NCI-H1436 treated with DMSO at 0.1 percent for 48 hours (cell line): ENCODE measurements at regions not wholly inside any gene's neighbourhood (a gene's known extent, or its start where the extent isn't known, plus 50 kb on each side); places are given as distances from the start of the nearest gene placed in this dataset.
"Not testable (repeated sequence)": the region's sequence is repeated elsewhere in the genome, so short reads cannot be mapped to it uniquely, and the experiment has no call there.

Experiments used
- DNase-seq: peaks from one replicate; lab custom pipeline; 2025; lab: John Stamatoyannopoulos, UW

GRCh38 chr6:168825226-168826077 lies 384.5 kb downstream of the SMOC2 start:
- DNase-seq, result no peak

GRCh38 chr6:168823397-168824212 lies 382.6 kb downstream of the SMOC2 start:
- no peak for DNase-seq

GRCh38 chr6:168822376-168822775 lies 381.4 kb downstream of the SMOC2 start:
- no peak for DNase-seq

GRCh38 chr6:168819546-168819945 lies 378.6 kb downstream of the SMOC2 start:
- DNase-seq, result no peak

GRCh38 chr6:168817558-168818159 lies 376.7 kb downstream of the SMOC2 start:
- no peak for DNase-seq

- no peak for DNase-seq
These were observed 374.2 kb downstream of the SMOC2 start for GRCh38 chr6:168815229-168815628.

GRCh38 chr6:168808232-168808631 lies 367.2 kb downstream of the SMOC2 start:
- DNase-seq, result no peak

GRCh38 chr6:168804331-168804730 lies 363.3 kb downstream of the SMOC2 start:
- DNase-seq, result no peak

GRCh38 chr6:168803874-168804273 lies 362.9 kb downstream of the SMOC2 start:
- no peak for DNase-seq

GRCh38 chr6:168799067-168799466 lies 358.1 kb downstream of the SMOC2 start:
- no peak for DNase-seq

GRCh38 chr6:168796106-168796505 lies 355.1 kb downstream of the SMOC2 start:
- DNase-seq, result no peak

- DNase-seq, result not testable (repeated sequence)
These were observed 354.6 kb downstream of the SMOC2 start for GRCh38 chr6:168795611-168796010.

GRCh38 chr6:168794491-168794890 lies 353.5 kb downstream of the SMOC2 start:
- DNase-seq, result no peak

- DNase-seq, result no peak
These were observed 352.7 kb downstream of the SMOC2 start for GRCh38 chr6:168793649-168794048.

- no peak for DNase-seq
These were observed 350.9 kb downstream of the SMOC2 start for GRCh38 chr6:168791917-168792316.

GRCh38 chr6:168789699-168790098 lies 348.7 kb downstream of the SMOC2 start:
- DNase-seq, result no peak

- no peak for DNase-seq
These were observed 344.9 kb downstream of the SMOC2 start for GRCh38 chr6:168785720-168786511.

- DNase-seq, result no peak
These were observed 343.4 kb downstream of the SMOC2 start for GRCh38 chr6:168784426-168784825.

- DNase-seq, result no peak
These were observed 342.7 kb downstream of the SMOC2 start for GRCh38 chr6:168783720-168784119.

GRCh38 chr6:168782187-168782751 lies 341.3 kb downstream of the SMOC2 start:
- no peak for DNase-seq

GRCh38 chr6:168778201-168778600 lies 337.2 kb downstream of the SMOC2 start:
- no peak for DNase-seq

- no peak for DNase-seq
These were observed 333.4 kb downstream of the SMOC2 start for GRCh38 chr6:168774381-168774780.
